GM12878 (cell line): ENCODE measurements at regions not wholly inside any gene's neighbourhood (a gene's known extent, or its start where the extent isn't known, plus 50 kb on each side); places are given as distances from the start of the nearest gene placed in this dataset.

ENCODE experiments used
- ATAC-seq: fragments of 200-7000 bp; cut with Tn5 transposase; 3 replicates; pipeline ENCODE4 v1.9.1; 2020; ENCODE audit warnings: mild to moderate bottlenecking, moderate library complexity
- BruUV-seq: library from RNA; stranded (reverse); fragments of 400-500 nt; replicated peaks from 2 replicates; lab custom pipeline; 2021; lab: Mats Ljungman, UMichigan
- CTCF ChIA-PET: fragments of 300-600 bp; sonication (Branson Sonifier 250); formaldehyde crosslinking; extraction: SDS; loops from one replicate; lab custom pipeline; 2021; ENCODE audit warnings: inconsistent platforms; lab: Yijun Ruan, JAX
- POLR2A ChIA-PET: fragments of 350-600 bp; formaldehyde crosslinking; extraction: SDS; loops from one replicate; lab custom pipeline; 2021; ENCODE audit warnings: inconsistent platforms; lab: Charles Lee
- RAD21 ChIA-PET: fragments of 300-600 bp; sonication (Branson Sonifier 250); formaldehyde crosslinking; loops from one replicate; lab custom pipeline; 2023; ENCODE audit warnings: antibody characterized with exemption; ENCODE audit not compliant: unreplicated experiment; lab: Charles Lee
- SMC1A ChIA-PET: fragments of 300-600 bp; sonication (Branson Sonifier 250); formaldehyde crosslinking; loops from one replicate; lab custom pipeline; 2023; ENCODE audit not compliant: unreplicated experiment, uncharacterized antibody; lab: Charles Lee
- DNase-seq: peaks from one replicate; pipeline ENCODE4 v3.0.0-alpha.2; 2011; ENCODE audit warnings: low read depth, low spot score
- FAIRE-seq: peaks from 3 replicates; lab custom pipeline; 2011; peaks lifted over from hg19 to GRCh38; lab: Jason Lieb, UNC
- H2AFZ ChIP-seq: 2 replicates; pipeline ENCODE4 v1.6.0; 2011; ENCODE audit warnings: low read depth, low read length, control low read depth; ENCODE audit not compliant: control insufficient read depth
- H3K27ac ChIP-seq: 2 replicates; pipeline ENCODE4 v1.5.1; 2011; ENCODE audit warnings: control low read depth; ENCODE audit not compliant: control insufficient read depth, insufficient read depth
- H3K27me3 ChIP-seq, 2 experiments: replicated peaks in 1 of 2; 2 replicates each; pipeline versions ENCODE4 v1.6.0 to v1.6.1; 2011; ENCODE audit warnings: low read length in 1 of 2; ENCODE audit not compliant: control insufficient read depth in 2 of 2, insufficient read depth in 2 of 2
- H3K36me3 ChIP-seq, 2 experiments: 2 replicates each; pipeline ENCODE4 v1.5.1; 2011; ENCODE audit warnings: low read length in 1 of 2; ENCODE audit not compliant: control insufficient read depth in 2 of 2, insufficient read depth in 2 of 2
- H3K4me1 ChIP-seq: 2 replicates; pipeline ENCODE4 v1.6.1; 2011; ENCODE audit warnings: mild to moderate bottlenecking, low read length, moderate library complexity, mixed read lengths; ENCODE audit not compliant: control insufficient read depth, insufficient read depth
- H3K4me2 ChIP-seq: 2 replicates; pipeline ENCODE4 v1.6.0; 2011; ENCODE audit warnings: control low read depth; ENCODE audit not compliant: control insufficient read depth, insufficient read depth
- H3K4me3 ChIP-seq: fragments of 200-600 bp; sonication (generic); 2 replicates; pipeline ENCODE4 v1.5.1; 2016
- H3K79me2 ChIP-seq: 2 replicates; pipeline ENCODE4 v1.6.0; 2011; ENCODE audit warnings: low read length; ENCODE audit not compliant: control insufficient read depth, insufficient read depth
- H3K9ac ChIP-seq: 2 replicates; pipeline ENCODE4 v1.8.0; 2011; ENCODE audit warnings: low read length, control low read depth, mixed read lengths; ENCODE audit not compliant: control insufficient read depth, insufficient read depth
- H3K9me3 ChIP-seq: replicated peaks from 3 replicates; pipeline ENCODE4 v1.5.1; 2011; ENCODE audit warnings: mild to moderate bottlenecking, low read length; ENCODE audit not compliant: control insufficient read depth, insufficient read depth
- H4K20me1 ChIP-seq: 2 replicates; pipeline ENCODE4 v1.6.0; 2011; ENCODE audit not compliant: control insufficient read depth, insufficient read depth
- EED ChIP-seq: sonication (generic); IDR thresholded peaks from 2 replicates; pipeline ENCODE4 v1.6.1; 2016; ENCODE audit warnings: antibody characterized with exemption, low read depth
- ETV6 ChIP-seq, 2 experiments: fragments of 450-650 bp in 1 of 2; IDR thresholded peaks in 1 of 2; conservative IDR thresholded peaks in 1 of 2; 2 replicates each; pipeline ENCODE4 v1.6.1; 2014; ENCODE audit warnings: antibody characterized with exemption in 1 of 2, borderline replicate concordance in 1 of 2, low read depth in 1 of 2, mild to moderate bottlenecking in 1 of 2, moderate library complexity in 1 of 2
- FOXM1 ChIP-seq: IDR thresholded peaks from 2 replicates; pipeline ENCODE4 v1.6.1; 2012; ENCODE audit warnings: low read depth, mild to moderate bottlenecking, inconsistent platforms, low read length, moderate library complexity
- HCFC1 ChIP-seq: fragments of 150-350 bp; IDR thresholded peaks from 2 replicates; pipeline ENCODE4 v1.6.1; 2014; ENCODE audit warnings: low read length
- MEF2A ChIP-seq: IDR thresholded peaks from 2 replicates; pipeline ENCODE4 v1.6.1; 2011; ENCODE audit warnings: low read depth, mild to moderate bottlenecking, low read length, moderate library complexity; ENCODE audit not compliant: insufficient read depth
- NFIC ChIP-seq: IDR thresholded peaks from 2 replicates; pipeline ENCODE4 v1.6.1; 2012; ENCODE audit warnings: low read depth, mild to moderate bottlenecking, inconsistent platforms, low read length, moderate library complexity
- RUNX3 ChIP-seq: IDR thresholded peaks from 2 replicates; pipeline ENCODE4 v1.6.1; 2012; ENCODE audit warnings: low read length, inconsistent platforms
- SMAD1 ChIP-seq: fragments of 450-650 bp; IDR thresholded peaks from 2 replicates; pipeline ENCODE4 v1.6.1; 2018; ENCODE audit warnings: mild to moderate bottlenecking, low read depth; ENCODE audit not compliant: partially characterized antibody
- ZSCAN29 ChIP-seq: fragments of 450-650 bp; IDR thresholded peaks from 2 replicates; pipeline ENCODE4 v1.6.1; 2017; ENCODE audit warnings: mild to moderate bottlenecking, moderate library complexity
- ZZZ3 ChIP-seq: IDR thresholded peaks from 2 replicates; pipeline ENCODE4 v1.6.1; 2011; ENCODE audit warnings: low read depth; ENCODE audit not compliant: control insufficient read depth, insufficient read length
- WGBS: methylation state at CpG from one replicate; pipeline ENCODE4 v1.1.6; 2016; ENCODE audit warnings: low lambda C conversion rate; ENCODE audit not compliant: insufficient replicate concordance, insufficient coverage; ENCODE audit errors: missing lambda C conversion rate; 5-methylcytosine and 5-hydroxymethylcytosine counted together
- in situ Hi-C: fragments of 300-500 bp; cut with MboI; formaldehyde crosslinking; loops from 9 replicates; pipeline ENCODE4 v1.14.3; 2018; ENCODE audit warnings: mixed read lengths
- intact Hi-C: fragments of 100-400 bp; cut with micrococcal nuclease; formaldehyde crosslinking; loops from one replicate; pipeline ENCODE4 v1.14.2; 2022; ENCODE audit not compliant: unreplicated experiment
- TF ChIP-seq, protein P1 (sequence below): fragments of 450-650 bp; IDR thresholded peaks from 2 replicates; pipeline ENCODE4 v1.6.1; 2014; ENCODE audit warnings: mild to moderate bottlenecking
- TF ChIP-seq, protein P2 (sequence below): fragments of 450-650 bp; IDR thresholded peaks from 2 replicates; pipeline ENCODE4 v1.6.1; 2017; ENCODE audit warnings: borderline replicate concordance

DNA sequence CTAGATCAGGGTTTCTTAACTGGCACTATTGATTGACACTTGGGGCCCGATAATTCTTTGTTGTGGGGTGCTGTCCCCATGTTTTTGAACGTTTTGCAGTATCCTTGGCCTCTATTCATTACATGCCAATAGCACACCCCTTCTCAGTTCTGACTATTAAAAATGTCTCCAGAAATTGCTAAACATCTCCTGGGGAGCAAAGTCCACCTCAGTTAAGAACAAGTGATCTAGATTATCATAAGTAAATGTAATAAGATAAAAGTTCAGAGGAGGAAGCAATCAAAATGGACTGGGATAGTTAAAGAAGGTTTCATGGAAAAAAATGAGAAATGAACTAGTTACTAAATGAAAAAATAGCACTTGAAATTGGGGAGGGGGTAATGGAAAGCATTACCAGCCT, 98.1 kb upstream of the MIR17HG start:
- 7% methylated on average over 2 of the region's 2 CpGs for WGBS
- Histone ChIP-seq H3K9ac (no peak overlapping the region), H4K20me1 (no peaks in the 10 kb centered on the region), H2AFZ (no peak overlapping the region), H3K4me1 (no peaks in the 10 kb centered on the region), H3K4me2 (no peak overlapping the region), H3K79me2 (no peaks in the 10 kb centered on the region), H3K27me3 (peaks cover 0 to 7% of the 10 kb centered on the region in 2 experiments; a peak in 3 of 4 replicates), H3K9me3 (no peaks in the 10 kb centered on the region), H3K4me3 (no peak overlapping the region), H3K36me3 (no peaks in the 10 kb centered on the region), H3K27ac (no peak overlapping the region)
- intact Hi-C loops = loop anchor here (5.0 kb wide), 1 partner anchor 172 kb away; no protein-coding TSS in a partner anchor
- TF ChIP-seq, protein P1, sequence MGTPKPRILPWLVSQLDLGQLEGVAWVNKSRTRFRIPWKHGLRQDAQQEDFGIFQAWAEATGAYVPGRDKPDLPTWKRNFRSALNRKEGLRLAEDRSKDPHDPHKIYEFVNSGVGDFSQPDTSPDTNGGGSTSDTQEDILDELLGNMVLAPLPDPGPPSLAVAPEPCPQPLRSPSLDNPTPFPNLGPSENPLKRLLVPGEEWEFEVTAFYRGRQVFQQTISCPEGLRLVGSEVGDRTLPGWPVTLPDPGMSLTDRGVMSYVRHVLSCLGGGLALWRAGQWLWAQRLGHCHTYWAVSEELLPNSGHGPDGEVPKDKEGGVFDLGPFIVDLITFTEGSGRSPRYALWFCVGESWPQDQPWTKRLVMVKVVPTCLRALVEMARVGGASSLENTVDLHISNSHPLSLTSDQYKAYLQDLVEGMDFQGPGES = no peak
- no peak for TF ChIP-seq SMAD1
- TF ChIP-seq MEF2A = no peak
- no peak for TF ChIP-seq ZZZ3
- TF ChIP-seq RUNX3 = no peak
- TF ChIP-seq, protein P2, sequence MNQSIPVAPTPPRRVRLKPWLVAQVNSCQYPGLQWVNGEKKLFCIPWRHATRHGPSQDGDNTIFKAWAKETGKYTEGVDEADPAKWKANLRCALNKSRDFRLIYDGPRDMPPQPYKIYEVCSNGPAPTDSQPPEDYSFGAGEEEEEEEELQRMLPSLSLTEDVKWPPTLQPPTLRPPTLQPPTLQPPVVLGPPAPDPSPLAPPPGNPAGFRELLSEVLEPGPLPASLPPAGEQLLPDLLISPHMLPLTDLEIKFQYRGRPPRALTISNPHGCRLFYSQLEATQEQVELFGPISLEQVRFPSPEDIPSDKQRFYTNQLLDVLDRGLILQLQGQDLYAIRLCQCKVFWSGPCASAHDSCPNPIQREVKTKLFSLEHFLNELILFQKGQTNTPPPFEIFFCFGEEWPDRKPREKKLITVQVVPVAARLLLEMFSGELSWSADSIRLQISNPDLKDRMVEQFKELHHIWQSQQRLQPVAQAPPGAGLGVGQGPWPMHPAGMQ = no peak
- no peak for TF ChIP-seq NFIC
- TF ChIP-seq HCFC1 = no peak
- TF ChIP-seq ZSCAN29 = no peak
- TF ChIP-seq FOXM1 = no peak
- TF ChIP-seq EED = no peak
- no peak for TF ChIP-seq ETV6 (conservative IDR thresholded peaks at IDR 0.05 in 1 of 2, IDR thresholded peaks at IDR 0.05 in 1 of 2; ENCODE audit: borderline replicate concordance in 1 of 2, low read depth in 1 of 2)
- ChIA-PET CTCF (interaction anchor here (1.3 kb wide), 1 partner anchor 30 kb away, joined by 4 read pairs; no protein-coding TSS in a partner anchor), POLR2A (no interaction called here), RAD21 (no interaction called here), SMC1A (no interaction called here)
- in situ Hi-C loops = no loop called here
- DNase-seq (no peak), FAIRE-seq (no peak), ATAC-seq (no peak)
- no TSS peak for BruUV-seq
